ENCODE measurements at regions not wholly inside any gene's neighbourhood (a gene's known extent, or its start where the extent isn't known, plus 50 kb on each side); places are given as distances from the start of the nearest gene placed in this dataset.

DNA sequence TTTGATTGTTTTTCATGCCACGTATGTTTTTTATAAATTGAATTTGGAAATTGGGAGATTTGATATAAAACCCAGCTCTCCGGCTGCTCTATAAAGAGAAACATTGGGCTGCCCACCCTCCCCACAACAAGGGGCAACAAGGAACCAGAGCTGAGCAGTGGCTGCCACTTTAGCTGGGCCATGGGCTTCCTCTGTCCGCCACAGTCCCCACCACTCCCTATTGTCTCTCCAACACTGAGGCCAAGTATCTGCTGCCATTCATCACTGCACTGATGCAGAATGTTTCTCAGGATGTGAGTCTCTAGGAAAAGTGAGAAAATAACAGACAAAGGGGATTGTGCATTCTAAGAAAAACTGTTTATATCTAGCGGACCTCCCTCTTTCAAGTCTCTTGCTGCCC, 106.8 kb downstream of the LITAF start:
- TF ChIP-seq POLR2A (IDR thresholded peaks at IDR 0.05; ENCODE audit: low read length) (no peak), GATA1 (IDR thresholded peaks at IDR 0.05; ENCODE audit: low read depth, low read length) (no peak)
